ENCODE measurements at regions not wholly inside any gene's neighbourhood (a gene's known extent, or its start where the extent isn't known, plus 50 kb on each side); places are given as distances from the start of the nearest gene placed in this dataset.

DNA sequence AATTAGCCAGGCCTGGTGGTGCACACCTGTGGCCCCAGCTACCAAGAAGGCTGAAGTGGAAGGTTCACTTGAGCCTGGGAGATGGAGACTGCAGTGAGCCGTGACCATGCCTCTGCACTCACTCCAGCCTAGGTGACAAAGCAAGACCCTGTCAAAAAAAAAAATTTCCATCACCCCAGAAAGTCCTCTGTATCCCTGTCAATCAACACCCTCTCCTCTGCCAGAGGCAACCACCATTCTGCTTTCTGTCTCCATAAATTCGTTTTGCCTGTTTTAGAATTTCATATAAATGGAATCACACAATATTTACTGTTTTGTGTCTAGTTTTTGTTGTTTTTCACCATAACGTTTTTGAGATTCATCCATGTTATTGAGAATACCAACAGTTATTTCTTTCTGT lies 141.6 kb upstream of the SLC45A1 start:
- no peak for TF ChIP-seq SNAI2 (CRISPR knock-in tag; IDR thresholded peaks at IDR 0.05)
- TF ChIP-seq ZFP30 (CRISPR knock-in tag; IDR thresholded peaks at IDR 0.05) = no peak
- TF ChIP-seq ZFP3 (CRISPR knock-in tag; IDR thresholded peaks at IDR 0.05) = no peak
- no peak for TF ChIP-seq GLIS3 (CRISPR knock-in tag; IDR thresholded peaks at IDR 0.05)
- TF ChIP-seq PPARA (CRISPR knock-in tag; IDR thresholded peaks at IDR 0.05; ENCODE audit: borderline replicate concordance) = no peak
- TF ChIP-seq, protein P1, sequence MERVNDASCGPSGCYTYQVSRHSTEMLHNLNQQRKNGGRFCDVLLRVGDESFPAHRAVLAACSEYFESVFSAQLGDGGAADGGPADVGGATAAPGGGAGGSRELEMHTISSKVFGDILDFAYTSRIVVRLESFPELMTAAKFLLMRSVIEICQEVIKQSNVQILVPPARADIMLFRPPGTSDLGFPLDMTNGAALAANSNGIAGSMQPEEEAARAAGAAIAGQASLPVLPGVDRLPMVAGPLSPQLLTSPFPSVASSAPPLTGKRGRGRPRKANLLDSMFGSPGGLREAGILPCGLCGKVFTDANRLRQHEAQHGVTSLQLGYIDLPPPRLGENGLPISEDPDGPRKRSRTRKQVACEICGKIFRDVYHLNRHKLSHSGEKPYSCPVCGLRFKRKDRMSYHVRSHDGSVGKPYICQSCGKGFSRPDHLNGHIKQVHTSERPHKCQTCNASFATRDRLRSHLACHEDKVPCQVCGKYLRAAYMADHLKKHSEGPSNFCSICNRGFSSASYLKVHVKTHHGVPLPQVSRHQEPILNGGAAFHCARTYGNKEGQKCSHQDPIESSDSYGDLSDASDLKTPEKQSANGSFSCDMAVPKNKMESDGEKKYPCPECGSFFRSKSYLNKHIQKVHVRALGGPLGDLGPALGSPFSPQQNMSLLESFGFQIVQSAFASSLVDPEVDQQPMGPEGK (CRISPR knock-in tag; IDR thresholded peaks at IDR 0.05; ENCODE audit: borderline replicate concordance) = no peak
- no peak for TF ChIP-seq ARNTL (CRISPR knock-in tag; IDR thresholded peaks at IDR 0.05; ENCODE audit: borderline replicate concordance, low read depth)

Data from SK-N-SH treated with all-trans-retinoic acid at 6 μM for 48 hours (cell line).